Retinal pigment epithelial cell (primary cell): ENCODE measurements at regions not wholly inside any gene's neighbourhood (a gene's known extent, or its start where the extent isn't known, plus 50 kb on each side); places are given as distances from the start of the nearest gene placed in this dataset.
"Not testable (repeated sequence)": the region's sequence is repeated elsewhere in the genome, so short reads cannot be mapped to it uniquely, and the experiment has no call there.

Source experiments
- DNase-seq: peaks from one replicate; pipeline ENCODE4 v3.0.0-alpha.2; 2010; ENCODE audit warnings: low read depth
- H3K4me3 ChIP-seq: 2 replicates; pipeline ENCODE4 v1.5.1; 2011; ENCODE audit warnings: mild to moderate bottlenecking, low read length, control low read depth, moderate library complexity
- CTCF ChIP-seq: conservative IDR thresholded peaks from 2 replicates; pipeline ENCODE4 v1.5.1; 2011; ENCODE audit warnings: low read depth, low read length, control low read depth, inconsistent platforms

GRCh38 chr7:94146408-94146807, 142.3 kb upstream of the BET1 start:
- TF ChIP-seq CTCF = no peak
- H3K4me3 ChIP-seq = no peak overlapping the region
- no peak for DNase-seq

GRCh38 chr7:94149789-94150545, 145.8 kb upstream of the BET1 start:
- no peak overlapping the region for H3K4me3 ChIP-seq
- no peak for TF ChIP-seq CTCF
- no peak for DNase-seq

GRCh38 chr7:94154182-94154581, 150.0 kb upstream of the BET1 start:
- H3K4me3 ChIP-seq = no peak overlapping the region
- DNase-seq = no peak
- TF ChIP-seq CTCF = no peak

- no peak for DNase-seq
- no peak for TF ChIP-seq CTCF
- H3K4me3 ChIP-seq = no peak overlapping the region
Observed at GRCh38 chr7:94154858-94155257, 150.7 kb upstream of the BET1 start.

DNA sequence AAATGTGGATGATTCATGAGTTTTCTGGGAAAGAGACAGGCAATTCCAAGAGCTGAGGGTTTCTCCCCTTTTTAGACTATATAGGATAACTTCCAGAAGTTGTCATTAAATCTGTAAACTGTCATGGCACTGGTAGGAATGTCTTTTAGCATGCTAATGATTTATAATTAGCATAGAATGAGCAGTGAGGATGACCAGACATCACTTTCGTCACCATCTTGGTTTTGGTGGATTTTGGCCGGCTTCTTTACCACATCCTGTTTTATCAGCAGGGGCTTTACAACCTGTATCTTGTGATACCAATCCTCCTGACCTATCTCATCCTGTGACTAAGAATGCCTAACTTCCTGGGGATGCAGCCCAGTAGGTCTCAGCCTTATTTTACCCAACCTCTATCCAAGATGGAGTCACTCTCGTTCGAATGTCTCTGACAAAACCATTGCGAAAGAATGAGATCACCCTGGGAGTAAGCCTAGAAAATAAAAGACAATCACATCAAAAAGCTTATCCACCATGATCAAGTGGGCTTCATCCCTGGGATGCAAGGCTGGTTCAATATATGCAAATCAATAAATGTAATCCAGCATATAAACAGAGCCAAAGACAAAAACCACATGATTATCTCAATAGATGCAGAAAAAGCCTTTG, 153.6 kb upstream of the BET1 start:
- not testable (repeated sequence) for DNase-seq, H3K4me3 ChIP-seq

DNA sequence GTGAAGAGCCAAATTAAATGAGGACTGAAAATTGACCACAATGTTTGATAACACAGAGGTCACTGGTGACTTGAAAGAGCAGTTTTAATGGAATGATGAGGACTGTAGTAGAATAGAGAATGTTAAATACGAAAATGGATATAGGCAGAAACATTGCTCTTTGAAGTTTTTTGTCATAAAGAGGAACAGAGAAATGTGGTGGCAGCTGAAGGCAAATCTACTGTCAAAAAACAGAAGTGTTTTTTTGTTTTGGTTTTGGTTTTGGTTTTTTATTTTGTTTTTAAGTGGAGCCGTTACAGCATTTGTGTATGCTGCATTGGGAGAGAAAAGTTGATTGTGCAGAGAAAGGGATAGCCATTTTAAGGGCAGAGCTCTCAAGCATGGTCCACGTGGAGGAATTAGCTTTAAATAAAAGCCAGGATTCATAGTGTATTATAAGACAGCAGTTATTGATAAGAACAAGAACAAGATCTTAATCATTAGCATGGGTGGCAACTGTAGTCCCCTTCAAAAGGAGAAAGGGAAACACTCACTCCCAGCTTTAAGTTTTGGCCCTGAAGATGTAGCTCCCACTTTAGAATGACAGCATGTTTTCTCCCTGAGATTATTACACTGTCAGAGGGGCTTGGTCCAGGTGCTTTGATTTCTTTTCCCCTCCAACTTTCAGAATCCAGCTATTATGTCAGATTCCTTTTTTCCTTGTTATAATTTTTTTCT, 156.7 kb upstream of the BET1 start:
- TF ChIP-seq CTCF = no peak
- no peak overlapping the region for H3K4me3 ChIP-seq
- DNase-seq = no peak

GRCh38 chr7:94161476-94161875, 157.3 kb upstream of the BET1 start:
- DNase-seq = no peak
- TF ChIP-seq CTCF = no peak
- no peak overlapping the region for H3K4me3 ChIP-seq
